ENCODE measurements at regions not wholly inside any gene's neighbourhood (a gene's known extent, or its start where the extent isn't known, plus 50 kb on each side); places are given as distances from the start of the nearest gene placed in this dataset.

DNA sequence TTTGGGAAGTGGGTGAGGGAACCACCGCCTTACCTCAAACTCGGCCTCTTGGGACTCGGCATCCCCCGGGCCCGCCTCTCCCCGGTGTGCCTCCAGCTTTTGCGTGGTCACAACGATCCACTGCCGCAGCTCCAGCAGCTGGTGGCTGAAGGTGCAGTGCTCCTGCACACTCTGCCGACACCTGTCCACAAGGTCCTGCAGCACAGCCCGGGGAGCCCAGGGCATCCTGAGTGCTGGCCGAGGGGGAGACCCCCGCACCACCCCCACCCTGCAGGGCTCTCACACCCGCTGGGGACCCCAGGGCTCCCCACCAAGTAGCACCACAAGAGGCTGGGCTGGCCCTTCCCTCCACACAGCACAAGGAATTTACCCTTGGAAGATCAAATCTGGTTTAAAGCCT lies 76.6 kb downstream of the SYNE3 start:
- TF ChIP-seq, protein P1, sequence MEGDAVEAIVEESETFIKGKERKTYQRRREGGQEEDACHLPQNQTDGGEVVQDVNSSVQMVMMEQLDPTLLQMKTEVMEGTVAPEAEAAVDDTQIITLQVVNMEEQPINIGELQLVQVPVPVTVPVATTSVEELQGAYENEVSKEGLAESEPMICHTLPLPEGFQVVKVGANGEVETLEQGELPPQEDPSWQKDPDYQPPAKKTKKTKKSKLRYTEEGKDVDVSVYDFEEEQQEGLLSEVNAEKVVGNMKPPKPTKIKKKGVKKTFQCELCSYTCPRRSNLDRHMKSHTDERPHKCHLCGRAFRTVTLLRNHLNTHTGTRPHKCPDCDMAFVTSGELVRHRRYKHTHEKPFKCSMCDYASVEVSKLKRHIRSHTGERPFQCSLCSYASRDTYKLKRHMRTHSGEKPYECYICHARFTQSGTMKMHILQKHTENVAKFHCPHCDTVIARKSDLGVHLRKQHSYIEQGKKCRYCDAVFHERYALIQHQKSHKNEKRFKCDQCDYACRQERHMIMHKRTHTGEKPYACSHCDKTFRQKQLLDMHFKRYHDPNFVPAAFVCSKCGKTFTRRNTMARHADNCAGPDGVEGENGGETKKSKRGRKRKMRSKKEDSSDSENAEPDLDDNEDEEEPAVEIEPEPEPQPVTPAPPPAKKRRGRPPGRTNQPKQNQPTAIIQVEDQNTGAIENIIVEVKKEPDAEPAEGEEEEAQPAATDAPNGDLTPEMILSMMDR (IDR thresholded peaks at IDR 0.05; ENCODE audit: borderline replicate concordance, control extremely low read depth, extremely low read depth, insufficient read depth, missing control alignments), result no peak
- DNase-seq (ENCODE audit: low spot score), result no peak
- in situ Hi-C loops (cut with MboI; ENCODE audit: low sequenced_read_pairs, unreplicated experiment), result loop anchor here (5.0 kb wide), 1 partner anchor 87 kb away; no protein-coding TSS in a partner anchor

DNA sequence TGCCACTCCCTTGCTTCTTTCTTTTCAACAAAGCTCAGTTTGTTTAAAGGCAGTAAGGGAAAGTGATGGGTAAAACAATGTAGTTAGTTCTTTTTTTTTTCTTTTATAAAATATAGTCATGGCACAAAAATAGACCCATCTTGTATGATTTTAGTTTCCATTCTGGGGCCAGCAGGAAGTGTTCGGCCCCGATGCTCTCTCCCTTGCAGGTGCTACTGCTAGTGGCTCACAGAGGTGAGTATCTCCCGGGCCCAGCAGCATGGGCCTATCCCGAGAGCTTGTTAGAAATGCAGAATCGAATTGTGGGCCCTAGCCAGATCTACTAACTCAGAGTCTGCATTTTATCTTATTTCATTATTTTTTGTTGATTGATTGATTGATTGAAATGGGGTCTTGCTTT lies 78.7 kb downstream of the SYNE3 start:
- in situ Hi-C loops (cut with MboI; ENCODE audit: low sequenced_read_pairs, unreplicated experiment), result no loop called here

DNA sequence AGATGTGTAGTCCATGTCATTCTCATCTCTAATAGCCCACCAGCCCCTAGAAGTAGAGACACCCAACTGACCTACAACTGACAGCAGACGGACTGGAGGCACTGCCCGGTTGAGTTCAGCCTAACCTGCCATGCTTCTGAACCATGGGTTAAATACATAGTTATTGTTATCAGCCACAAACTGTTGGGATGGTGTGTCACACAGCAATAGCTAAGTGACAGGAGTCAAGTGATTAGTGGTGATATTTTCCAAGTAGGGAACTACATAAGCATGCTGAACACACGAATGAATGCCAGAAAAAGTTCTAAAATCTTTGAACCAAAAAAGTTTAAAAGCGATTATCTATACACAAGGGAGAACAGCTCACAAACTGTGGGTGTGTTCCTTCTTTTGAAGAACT lies 80.1 kb downstream of the SYNE3 start:
- no peak for DNase-seq (ENCODE audit: low spot score)
- in situ Hi-C loops (cut with MboI; ENCODE audit: low sequenced_read_pairs, unreplicated experiment), result no loop called here
- TF ChIP-seq, protein P1 (IDR thresholded peaks at IDR 0.05; ENCODE audit: borderline replicate concordance, control extremely low read depth, extremely low read depth, insufficient read depth, missing control alignments), result no peak

More for the DNA sequence above, 78.7 kb downstream of the SYNE3 start:
- TF ChIP-seq, protein P1 (IDR thresholded peaks at IDR 0.05; ENCODE audit: borderline replicate concordance, control extremely low read depth, extremely low read depth, insufficient read depth, missing control alignments), result no peak
- no peak for DNase-seq (ENCODE audit: low spot score)

DNA sequence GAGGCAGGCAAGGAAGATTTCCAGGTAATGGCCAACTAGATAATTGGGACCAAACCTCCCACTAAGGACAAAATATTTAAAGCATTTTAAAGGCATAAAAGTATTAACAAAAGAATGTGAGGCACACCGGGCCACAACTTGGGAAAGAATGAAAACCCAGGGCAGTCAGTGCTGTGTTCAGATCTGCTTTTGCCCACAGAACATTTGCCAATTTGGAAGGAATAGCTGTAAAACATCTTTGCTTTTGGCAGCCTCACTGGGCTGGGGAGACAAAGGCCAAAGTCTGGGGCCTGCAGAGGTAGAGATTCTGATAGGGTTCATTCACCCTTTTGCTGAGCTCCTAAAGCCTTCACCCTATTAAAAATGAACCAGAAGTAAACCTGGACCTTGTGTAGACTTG lies 82.3 kb downstream of the SYNE3 start:
- TF ChIP-seq, protein P1 (IDR thresholded peaks at IDR 0.05; ENCODE audit: borderline replicate concordance, control extremely low read depth, extremely low read depth, insufficient read depth, missing control alignments), result no peak
- in situ Hi-C loops (cut with MboI; ENCODE audit: low sequenced_read_pairs, unreplicated experiment), result no loop called here
- no peak for DNase-seq (ENCODE audit: low spot score)

DNA sequence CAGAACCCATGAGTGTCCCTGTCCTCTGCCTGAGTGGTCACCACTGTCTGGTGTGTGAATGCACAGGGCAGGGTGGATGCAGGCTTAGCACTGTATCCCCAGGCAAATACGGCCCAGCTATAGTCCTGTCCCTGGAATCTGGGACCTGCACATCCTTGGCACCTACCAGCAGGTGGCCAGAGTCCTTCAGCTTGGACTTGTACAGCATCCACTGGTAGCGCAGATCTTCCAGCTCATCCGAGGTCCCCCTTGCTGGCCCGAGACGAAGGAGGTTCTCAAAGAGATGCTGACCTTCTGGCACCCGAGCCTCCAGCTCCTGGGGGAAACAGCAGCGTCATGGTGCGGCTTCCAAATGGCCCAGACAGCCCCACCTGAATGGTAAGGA lies 83.4 kb downstream of the SYNE3 start:
- no peak for DNase-seq (ENCODE audit: low spot score)
- in situ Hi-C loops (cut with MboI; ENCODE audit: low sequenced_read_pairs, unreplicated experiment), result no loop called here
- TF ChIP-seq, protein P1 (IDR thresholded peaks at IDR 0.05; ENCODE audit: borderline replicate concordance, control extremely low read depth, extremely low read depth, insufficient read depth, missing control alignments), result no peak

DNA sequence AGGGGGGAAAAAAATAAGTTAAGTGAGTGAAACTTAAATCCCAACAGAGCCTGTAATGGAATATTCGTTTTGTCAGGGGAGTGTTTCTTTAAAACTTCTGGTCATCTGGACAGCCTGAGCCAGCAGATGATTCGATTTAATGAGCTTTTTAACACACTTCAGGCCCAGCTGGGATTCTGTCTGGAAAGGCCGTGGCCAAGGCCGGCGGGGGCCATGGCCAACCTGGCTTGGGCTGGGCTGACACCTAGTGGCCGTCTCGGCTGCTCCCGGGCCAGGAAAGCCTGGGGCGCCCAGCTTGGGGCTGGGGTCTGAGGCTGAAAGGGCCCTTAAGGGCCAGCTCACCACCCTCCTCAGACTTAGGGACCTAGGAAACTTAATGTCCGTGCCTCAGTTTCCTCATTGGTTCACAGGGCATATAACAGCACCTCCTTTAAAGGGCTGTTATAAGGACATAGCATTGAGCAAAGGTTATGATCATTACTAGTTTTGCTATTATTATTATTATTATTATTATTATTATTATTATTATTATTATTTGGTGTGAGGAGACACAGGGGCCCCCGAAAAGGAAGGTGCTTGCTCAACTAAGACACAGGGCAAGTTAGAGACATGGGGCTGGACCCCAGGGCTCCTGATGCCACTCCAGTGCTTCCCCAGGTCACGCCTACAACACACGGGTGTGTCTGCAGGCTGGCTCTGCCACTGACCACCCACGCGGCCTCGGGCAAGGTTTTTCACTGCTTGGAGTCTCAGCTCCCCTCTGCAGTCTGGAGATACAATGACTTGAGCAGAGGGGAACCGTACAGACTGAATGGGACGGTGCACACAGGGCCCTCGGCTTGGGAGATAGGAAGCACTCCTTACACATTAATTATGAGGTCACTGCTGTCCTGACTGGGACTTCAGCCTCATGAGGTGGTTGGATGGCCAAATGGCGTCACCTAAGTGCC lies 84.0 kb downstream of the SYNE3 start:
- in situ Hi-C loops (cut with MboI; ENCODE audit: low sequenced_read_pairs, unreplicated experiment), result no loop called here
- TF ChIP-seq, protein P1 (IDR thresholded peaks at IDR 0.05; ENCODE audit: borderline replicate concordance, control extremely low read depth, extremely low read depth, insufficient read depth, missing control alignments), result peak; percentile 60
- no peak for DNase-seq (ENCODE audit: low spot score)
